GM12872 (cell line): ENCODE measurements at regions not wholly inside any gene's neighbourhood (a gene's known extent, or its start where the extent isn't known, plus 50 kb on each side); places are given as distances from the start of the nearest gene placed in this dataset.

Source experiments
- CTCF ChIP-seq: IDR thresholded peaks from 3 replicates; pipeline ENCODE4 v1.5.1; 2011; ENCODE audit warnings: low read depth, mild to moderate bottlenecking, low read length, moderate library complexity; ENCODE audit not compliant: insufficient read depth

GRCh38 chr20:46816097-46816496 is 78.5 kb upstream of the EYA2 start:
- TF ChIP-seq CTCF, result no peak

- TF ChIP-seq CTCF, result no peak
Measured at GRCh38 chr20:46816886-46817638, 77.6 kb upstream of the EYA2 start.

- peak; percentile 14; the same call in 1 of the 3 replicates for TF ChIP-seq CTCF
Measured at GRCh38 chr20:46820682-46821081, 74.0 kb upstream of the EYA2 start.

- no peak for TF ChIP-seq CTCF
Measured at GRCh38 chr20:46823271-46823751, 71.3 kb upstream of the EYA2 start.

GRCh38 chr20:46823753-46824152 is 70.9 kb upstream of the EYA2 start:
- TF ChIP-seq CTCF, result no peak

- TF ChIP-seq CTCF, result no peak
Measured at GRCh38 chr20:46826343-46826984, 68.2 kb upstream of the EYA2 start.

- TF ChIP-seq CTCF, result no peak
Measured at GRCh38 chr20:46827718-46828458, 66.8 kb upstream of the EYA2 start.
